B cell (primary cell): ENCODE measurements at regions not wholly inside any gene's neighbourhood (a gene's known extent, or its start where the extent isn't known, plus 50 kb on each side); places are given as distances from the start of the nearest gene placed in this dataset.

Experiments
- ATAC-seq: fragments of 200-7000 bp; cut with Tn5 transposase; one replicate; pipeline ENCODE4 v1.10.0; 2021; ENCODE audit warnings: low read depth, mild to moderate bottlenecking, moderate number of reproducible peaks, moderate library complexity
- CTCF ChIA-PET: fragments of 350-600 bp; sonication (Branson Sonifier 250); formaldehyde crosslinking; loops from one replicate; lab custom pipeline; 2021; ENCODE audit warnings: antibody characterized with exemption, inconsistent platforms; lab: Charles Lee
- POLR2A ChIA-PET: fragments of 350-600 bp; sonication (Branson Sonifier 250); formaldehyde crosslinking; loops from one replicate; lab custom pipeline; 2021; ENCODE audit warnings: antibody characterized with exemption; lab: Charles Lee
- DNase-seq: peaks from one replicate; pipeline ENCODE4 v3.0.0; 2013
- H2AFZ ChIP-seq: 2 replicates; pipeline ENCODE4 v1.6.1; 2012; ENCODE audit warnings: mild to moderate bottlenecking, low read depth, low read length; ENCODE audit not compliant: insufficient read depth, poor library complexity, severe bottlenecking
- H3K27ac ChIP-seq, 2 donors: 1 replicate in 1 of 2; 2 replicates in 1 of 2; pipeline ENCODE4 v1.5.1; 2012 to 2013; ENCODE audit warnings: low read length in 2 of 2, mild to moderate bottlenecking in 2 of 2, moderate library complexity in 1 of 2
- H3K27me3 ChIP-seq, 4 experiments: fragments of 200-600 bp in 1 of 4; sonication (generic) in 1 of 4; replicated peaks in 1 of 4; 1 replicate in 2 of 4; 2 replicates in 2 of 4; pipeline versions ENCODE4 v1.6.1 to v1.7.0; 2013 to 2016; ENCODE audit warnings: low read length in 3 of 4, mild to moderate bottlenecking in 2 of 4, mixed read lengths in 1 of 4, moderate library complexity in 1 of 4; ENCODE audit not compliant: insufficient read depth in 4 of 4, control insufficient read depth in 3 of 4; ENCODE audit errors: control extremely low read depth in 1 of 4
- H3K36me3 ChIP-seq, 2 experiments: replicated peaks in 1 of 2; 1 replicate in 1 of 2; 2 replicates in 1 of 2; pipeline versions ENCODE4 v1.6.1 to v1.7.1; 2013; ENCODE audit warnings: low read length in 1 of 2; ENCODE audit not compliant: insufficient read depth in 2 of 2, control insufficient read depth in 1 of 2; ENCODE audit errors: control extremely low read depth in 1 of 2, extremely low read depth in 1 of 2
- H3K4me1 ChIP-seq, 2 donors: fragments of 200-600 bp in 1 of 2; sonication (generic) in 1 of 2; 1 replicate in 1 of 2; 2 replicates in 1 of 2; pipeline versions ENCODE4 v1.5.1 to v1.6.1; 2013 to 2017; ENCODE audit warnings: low read length in 2 of 2; ENCODE audit not compliant: control insufficient read depth in 2 of 2, insufficient read depth in 2 of 2
- H3K4me2 ChIP-seq: replicated peaks from 2 replicates; pipeline ENCODE3; 2012; ENCODE audit warnings: mild to moderate bottlenecking, low read depth, low read length; ENCODE audit not compliant: poor library complexity, severe bottlenecking
- H3K4me3 ChIP-seq, 5 experiments: fragments of 200-600 bp in 1 of 5; sonication (generic) in 1 of 5; 1 replicate in 3 of 5; 2 replicates in 2 of 5; pipeline versions ENCODE4 v1.5.1 to v1.7.0; 2011 to 2016; ENCODE audit warnings: low read length in 4 of 5, mild to moderate bottlenecking in 4 of 5, low read depth in 2 of 5, control low read depth in 1 of 5, moderate library complexity in 1 of 5; ENCODE audit not compliant: insufficient read depth in 1 of 5; ENCODE audit errors: control extremely low read depth in 1 of 5, extremely low read depth in 1 of 5
- H3K79me2 ChIP-seq: fragments of 200-600 bp; sonication (generic); one replicate; pipeline ENCODE4 v1.6.0; 2016; ENCODE audit warnings: low read length; ENCODE audit not compliant: control insufficient read depth, insufficient read depth
- H3K9ac ChIP-seq: fragments of 200-600 bp; sonication (generic); 2 replicates; pipeline ENCODE4 v1.6.1; 2017; ENCODE audit warnings: mild to moderate bottlenecking, low read length, moderate library complexity
- H3K9me3 ChIP-seq, 3 donors: one replicate each; pipeline versions ENCODE4 v1.6.1 to v1.7.1; 2013; ENCODE audit warnings: low read length in 2 of 3; ENCODE audit not compliant: control insufficient read depth in 2 of 3, insufficient read depth in 1 of 3; ENCODE audit errors: control extremely low read depth in 1 of 3
- H4K20me1 ChIP-seq: 2 replicates; pipeline ENCODE4 v1.6.0; 2012; ENCODE audit warnings: mild to moderate bottlenecking, low read length; ENCODE audit not compliant: insufficient read depth, control insufficient read depth, poor library complexity, severe bottlenecking
- H3K27ac Mint-ChIP-seq: one replicate; pipeline ENCODE4 v1.8.0; 2021; ENCODE audit warnings: mixed read lengths
- H3K27me3 Mint-ChIP-seq: one replicate; pipeline ENCODE4 v1.8.0; 2021; ENCODE audit warnings: mixed read lengths
- H3K4me1 Mint-ChIP-seq: one replicate; pipeline ENCODE4 v1.8.0; 2021; ENCODE audit warnings: mixed read lengths
- H3K4me3 Mint-ChIP-seq: one replicate; pipeline ENCODE4 v1.8.0; 2021; ENCODE audit warnings: mixed read lengths
- H3K9me3 Mint-ChIP-seq: one replicate; pipeline ENCODE4 v1.8.0; 2022; ENCODE audit warnings: mixed read lengths; ENCODE audit not compliant: insufficient read depth
- CTCF ChIP-seq: fragments of 200-600 bp; IDR thresholded peaks from one replicate; pipeline ENCODE4 v1.8.0; 2022; ENCODE audit warnings: antibody characterized with exemption, mild to moderate bottlenecking
- EZH2 ChIP-seq: IDR thresholded peaks from 2 replicates; pipeline ENCODE4 v1.6.1; 2012; ENCODE audit warnings: borderline replicate concordance, low read depth, mild to moderate bottlenecking, moderate library complexity, low read length; ENCODE audit not compliant: insufficient read depth, poor library complexity, severe bottlenecking
- WGBS: methylation state at CpG from one replicate; pipeline ENCODE4 v1.1.5; 2013; ENCODE audit warnings: missing lambda C conversion rate; ENCODE audit not compliant: insufficient coverage; 5-methylcytosine and 5-hydroxymethylcytosine counted together
- intact Hi-C: fragments of 100-400 bp; cut with micrococcal nuclease; formaldehyde crosslinking; loops from one replicate; pipeline ENCODE4 v1.10.0; 2022

- Mint-ChIP-seq H3K27ac (no peak overlapping the region), H3K27me3 (no peaks in the 10 kb centered on the region), H3K4me1 (no peaks in the 10 kb centered on the region), H3K9me3 (peaks cover 2% of the 10 kb centered on the region), H3K4me3 (no peak overlapping the region)
- Histone ChIP-seq H3K4me3 (no peak overlapping the region), H3K79me2 (no peaks in the 10 kb centered on the region), H3K4me1 (no peaks in the 10 kb centered on the region), H2AFZ (no peak overlapping the region), H3K4me2 (no peak overlapping the region), H3K27ac (no peak overlapping the region), H3K27me3 (no peaks in the 10 kb centered on the region), H3K36me3 (no peaks in the 10 kb centered on the region), H3K9ac (no peak overlapping the region), H4K20me1 (no peaks in the 10 kb centered on the region), H3K9me3 (peaks cover 0 to 10% (median 0%) of the 10 kb centered on the region in 3 donors)
- ATAC-seq, result no peak
- TF ChIP-seq CTCF (no peak), EZH2 (no peak)
- ChIA-PET CTCF (no interaction called here), POLR2A (no interaction called here)
- intact Hi-C loops, result no loop called here
- WGBS, result 50% methylated on average over 1 of the region's 2 CpGs
- no peak for DNase-seq
These were observed 268.7 kb upstream of the SALL1 start for GRCh38 chr16:51419768-51420167.

GRCh38 chr16:51418258-51418657 is 267.2 kb upstream of the SALL1 start:
- Histone ChIP-seq H3K79me2 (no peaks in the 10 kb centered on the region), H3K4me1 (no peaks in the 10 kb centered on the region), H3K36me3 (no peaks in the 10 kb centered on the region), H3K27ac (no peak overlapping the region), H4K20me1 (no peaks in the 10 kb centered on the region), H3K4me3 (no peak overlapping the region), H3K27me3 (no peaks in the 10 kb centered on the region), H3K9me3 (peaks cover 0 to 10% (median 0%) of the 10 kb centered on the region in 3 donors), H2AFZ (no peak overlapping the region), H3K4me2 (no peak overlapping the region), H3K9ac (no peak overlapping the region)
- Mint-ChIP-seq H3K9me3 (peaks cover 4% of the 10 kb centered on the region), H3K27me3 (no peaks in the 10 kb centered on the region), H3K4me1 (no peaks in the 10 kb centered on the region), H3K27ac (no peak overlapping the region), H3K4me3 (no peak overlapping the region)
- intact Hi-C loops, result no loop called here
- CTCF ChIA-PET, result no interaction called here
- ATAC-seq, result no peak
- 89% methylated on average over 2 of the region's 6 CpGs for WGBS
- POLR2A ChIA-PET, result no interaction called here
- no peak for DNase-seq
- TF ChIP-seq CTCF, result no peak
- no peak for TF ChIP-seq EZH2
